Adipose tissue (tissue), 3 donors: ENCODE measurements at regions not wholly inside any gene's neighbourhood (a gene's known extent, or its start where the extent isn't known, plus 50 kb on each side); places are given as distances from the start of the nearest gene placed in this dataset.
A peak's percentile ranks its signal among the peaks of the same experiment; 100 is the strongest.

Experiments
- H3K27ac ChIP-seq: one replicate; pipeline ENCODE4 v1.5.1; 2013; ENCODE audit warnings: low read depth, low read length
- WGBS, 3 donors: extraction: QIAGEN DNeasy Blood & Tissue Kit; methylation state at CpG; one replicate each; pipeline ENCODE4 v1.1.7; 2013; 5-methylcytosine and 5-hydroxymethylcytosine counted together
- donor health status: healthy with polysubstance abuse.
- donor health status: Bipolar disorder and iron deficiency.
- donor health status: healthy.

DNA sequence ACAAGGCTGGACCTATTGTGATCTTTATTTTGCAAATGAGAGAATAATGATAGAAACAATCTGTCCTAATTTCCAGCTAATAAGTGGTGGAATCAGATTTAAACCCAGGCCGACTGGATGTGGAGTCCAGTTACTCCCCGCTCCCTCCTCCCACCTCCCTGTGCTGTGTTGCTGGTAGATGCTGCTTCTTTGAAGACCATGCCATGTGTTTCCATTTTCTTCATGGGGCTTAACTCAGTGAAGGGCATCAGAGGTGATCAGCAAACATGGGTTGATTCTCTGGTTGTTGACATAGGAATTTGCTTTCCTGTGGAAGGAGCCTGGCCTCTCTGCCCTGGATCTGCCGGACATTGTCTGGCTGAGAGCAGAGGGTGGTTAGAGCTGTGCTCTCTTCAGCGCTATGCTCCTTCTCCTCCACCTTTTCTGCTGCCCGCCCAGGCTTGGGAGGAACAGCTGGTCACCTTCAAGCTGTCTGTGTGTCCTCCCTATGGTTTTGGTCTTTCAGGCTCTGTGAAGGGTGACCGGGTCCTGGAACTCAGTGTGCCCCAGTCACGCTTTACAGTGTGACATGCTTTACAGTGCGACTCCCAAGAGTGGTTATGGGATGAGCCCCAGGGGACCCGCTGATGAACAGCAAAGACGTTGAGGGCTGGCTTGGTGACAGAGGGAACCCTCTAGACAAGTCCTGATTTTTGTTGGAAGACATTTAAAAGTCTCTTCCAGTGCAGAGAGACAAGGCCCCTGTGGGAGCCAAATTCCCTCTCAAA, 68.4 kb upstream of the RPS23 start:
- peak overlapping the region; percentile 4 for H3K27ac ChIP-seq
- 65 to 83% (median 76%) methylated on average over 10 of the region's 10 CpGs for WGBS, 3 donors

DNA sequence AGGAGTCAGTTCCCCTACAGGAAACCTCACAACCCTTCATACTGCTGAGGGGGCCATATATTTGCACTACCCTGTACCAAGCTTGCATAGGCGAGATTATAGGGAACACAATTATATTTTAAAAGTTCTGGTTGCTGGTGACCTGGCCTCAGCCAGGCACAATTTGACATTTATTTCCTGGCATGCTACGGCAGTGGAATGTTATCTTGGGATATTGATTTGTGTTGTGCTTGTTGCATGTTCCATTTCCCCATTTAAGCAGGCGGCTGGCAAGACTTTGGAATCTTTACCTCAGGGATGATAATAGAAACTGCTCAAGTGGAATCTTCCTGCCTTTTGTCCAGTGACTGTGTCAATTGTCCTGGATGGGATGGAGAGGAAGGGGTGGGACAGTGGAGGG, 67.0 kb upstream of the RPS23 start:
- WGBS, 3 donors: 31 to 85% (median 84%) methylated on average over 3 of the region's 3 CpGs
- H3K27ac ChIP-seq: no peak overlapping the region

DNA sequence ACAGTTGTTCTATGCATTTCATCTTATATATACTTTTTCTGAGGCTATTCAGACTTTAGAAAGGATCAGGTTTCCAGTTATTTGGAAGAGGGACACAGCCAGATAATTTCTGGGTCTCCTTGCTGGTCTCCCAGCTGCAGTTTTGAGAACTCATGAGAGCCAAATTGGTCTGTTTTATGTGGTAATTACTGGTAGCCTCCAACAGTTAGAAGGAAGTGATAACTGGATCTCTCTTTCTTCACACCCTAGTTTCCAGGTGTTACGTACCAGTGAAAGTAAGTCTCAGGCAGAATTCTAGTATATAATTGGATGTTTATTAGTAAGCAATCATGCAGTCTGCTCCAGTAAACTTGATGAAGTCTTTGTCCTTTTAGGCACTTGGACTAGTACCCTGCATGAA, 63.2 kb upstream of the RPS23 start:
- no peak overlapping the region for H3K27ac ChIP-seq
- 66 to 89% (median 84%) methylated on average over 1 of the region's 1 CpG for WGBS, 3 donors

DNA sequence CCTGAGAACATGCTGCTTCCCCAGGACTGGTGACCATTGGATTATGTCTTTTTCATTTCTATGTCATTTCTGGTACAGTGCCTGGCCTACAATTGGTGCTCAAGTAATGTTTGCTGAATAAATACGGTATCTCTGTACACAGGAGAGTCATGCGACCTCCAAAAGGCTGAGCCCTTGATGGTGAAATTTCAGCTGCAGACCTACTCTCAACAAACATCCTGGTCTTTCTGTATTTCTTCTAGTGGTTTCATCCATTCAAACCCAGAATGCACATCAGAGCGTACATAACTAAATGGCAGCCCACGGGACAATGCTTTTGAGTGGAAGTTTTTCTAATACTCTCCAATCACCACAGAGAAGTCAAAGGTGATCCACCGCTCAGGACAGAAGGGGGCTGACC, 62.6 kb upstream of the RPS23 start:
- WGBS, 3 donors: 84 to 96% (median 91%) methylated on average over 5 of the region's 5 CpGs
- no peak overlapping the region for H3K27ac ChIP-seq

DNA sequence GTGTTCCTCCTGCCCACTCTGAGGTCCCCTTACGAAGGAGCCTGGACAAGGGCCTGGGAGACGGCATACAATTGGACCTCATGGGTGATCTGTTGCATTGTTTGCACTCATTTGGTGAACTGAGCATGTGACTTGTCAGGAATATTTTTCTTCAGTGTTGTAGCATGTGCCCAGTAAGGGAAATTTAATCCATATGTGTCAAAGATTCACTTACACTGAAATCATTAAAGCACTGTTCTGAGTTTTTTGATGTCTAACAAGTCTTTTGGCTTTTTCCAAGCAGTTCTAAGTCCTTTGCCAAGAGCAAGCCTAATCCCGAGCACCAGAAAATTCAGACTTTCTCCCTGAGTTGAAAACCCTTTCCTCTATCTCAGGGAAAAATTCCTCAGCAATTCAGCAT, 61.6 kb upstream of the RPS23 start:
- WGBS, 3 donors: 73 to 87% (median 85%) methylated on average over 3 of the region's 3 CpGs

DNA sequence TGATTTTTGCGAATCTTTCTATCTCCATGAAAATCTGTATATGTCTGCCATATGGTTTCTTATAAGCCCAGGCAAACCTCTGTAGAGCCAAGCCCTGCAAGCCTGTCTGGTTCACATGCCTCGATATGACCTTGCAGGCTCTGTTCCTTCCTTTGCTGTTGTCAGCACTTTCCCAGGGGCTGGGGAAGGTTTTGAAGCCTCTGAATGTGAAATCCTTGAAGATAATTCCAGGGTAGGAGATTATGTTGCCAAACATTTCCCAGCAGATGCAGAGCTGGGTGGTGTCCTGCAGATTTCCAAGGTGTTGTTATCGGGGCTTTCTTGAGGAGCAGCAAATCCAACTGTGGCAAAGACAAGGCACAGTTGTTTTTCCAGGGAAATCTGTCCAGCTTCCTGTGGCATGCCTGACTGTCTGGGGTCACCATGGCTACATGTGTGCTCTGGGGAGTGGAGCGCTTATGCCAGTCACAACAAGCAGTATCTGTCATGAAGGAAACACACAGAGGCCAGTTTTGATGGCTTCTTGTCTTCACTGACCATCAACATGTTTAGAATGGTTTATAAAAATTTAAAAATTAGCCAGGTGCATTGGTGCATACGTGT, 60.7 kb upstream of the RPS23 start:
- H3K27ac ChIP-seq: no peak overlapping the region
- WGBS, 3 donors: 74 to 81% (median 77%) methylated on average over 5 of the region's 5 CpGs

More for the DNA sequence above, 61.6 kb upstream of the RPS23 start:
- H3K27ac ChIP-seq: no peak overlapping the region

DNA sequence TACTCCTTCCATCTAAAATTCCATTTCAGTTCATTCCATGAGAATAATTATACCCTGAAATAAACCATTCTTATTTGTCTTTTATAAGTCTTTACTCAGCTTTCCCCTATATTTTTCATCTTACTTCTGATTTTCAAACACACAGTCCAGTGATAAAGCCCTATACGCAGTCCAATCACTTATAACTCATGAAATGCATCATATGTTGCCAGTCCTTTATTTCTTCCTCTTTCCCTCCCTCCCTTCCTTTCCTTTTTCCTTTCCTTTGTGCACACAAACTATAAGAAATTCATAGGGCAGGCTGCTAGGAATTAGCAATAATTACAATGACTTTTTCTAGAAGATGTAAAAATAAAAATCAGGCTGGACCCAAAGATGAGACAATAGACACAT, 58.8 kb upstream of the RPS23 start:
- no peak overlapping the region for H3K27ac ChIP-seq

DNA sequence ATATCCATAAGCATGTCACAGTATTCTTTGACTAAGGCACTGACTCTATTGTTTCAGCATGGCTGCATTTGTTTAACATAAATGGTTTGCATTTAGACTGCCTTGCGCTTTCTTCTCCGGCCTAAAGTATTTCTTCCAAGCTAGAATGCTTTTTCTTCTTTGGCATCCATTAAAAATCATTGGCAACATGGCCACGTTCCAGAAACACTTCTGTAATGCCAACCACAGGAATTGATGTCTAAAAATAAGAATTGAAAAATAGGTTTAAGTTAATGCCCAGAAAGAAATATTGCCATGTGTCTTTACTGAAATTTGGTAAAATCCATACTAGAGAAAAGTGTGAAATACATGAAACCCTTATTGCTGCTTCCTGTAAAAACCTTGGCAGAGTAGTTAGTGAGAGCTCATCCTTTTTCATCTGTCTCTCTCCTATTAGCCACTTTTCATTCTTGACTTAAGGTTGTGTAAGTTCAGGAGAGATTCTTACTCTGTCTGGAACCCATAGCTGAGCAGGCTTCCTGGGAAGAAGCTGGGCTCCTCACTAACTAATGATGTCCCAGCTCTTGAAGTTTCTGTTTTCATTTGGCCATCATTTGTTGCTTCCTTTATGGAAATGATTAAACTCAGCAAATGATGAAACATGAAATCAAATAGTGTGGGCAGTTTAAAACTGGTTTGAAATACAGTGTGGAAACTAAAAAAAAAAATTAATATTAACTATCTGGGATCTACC, 58.2 kb upstream of the RPS23 start:
- H3K27ac ChIP-seq: no peak overlapping the region
- WGBS, 3 donors: 88 to 90% (median 90%) methylated on average over 3 of the region's 3 CpGs

More for the DNA sequence above, 58.8 kb upstream of the RPS23 start:
- 94 to 100% (median 95%) methylated on average over 1 of the region's 1 CpG for WGBS, 3 donors

DNA sequence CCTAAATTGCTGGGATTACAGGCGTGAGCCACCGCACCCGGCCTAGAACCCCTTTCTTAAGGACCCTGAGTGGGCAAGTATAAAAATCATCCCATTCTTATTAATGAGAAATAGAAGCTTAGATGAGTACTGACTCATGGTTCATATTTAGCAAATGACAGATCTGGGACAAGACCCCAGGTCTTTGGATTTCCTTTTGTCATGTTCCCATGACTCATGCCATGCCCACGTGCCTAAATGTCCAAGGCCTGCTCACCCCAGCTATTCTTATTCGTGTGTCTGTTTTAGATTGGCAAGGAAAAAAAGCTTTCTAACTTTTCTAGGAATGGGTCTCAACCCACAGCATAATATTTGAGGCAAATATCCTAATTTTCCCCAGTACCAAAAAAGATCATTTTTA, 57.7 kb upstream of the RPS23 start:
- no peak overlapping the region for H3K27ac ChIP-seq
- 85 to 91% (median 91%) methylated on average over 5 of the region's 5 CpGs for WGBS, 3 donors

DNA sequence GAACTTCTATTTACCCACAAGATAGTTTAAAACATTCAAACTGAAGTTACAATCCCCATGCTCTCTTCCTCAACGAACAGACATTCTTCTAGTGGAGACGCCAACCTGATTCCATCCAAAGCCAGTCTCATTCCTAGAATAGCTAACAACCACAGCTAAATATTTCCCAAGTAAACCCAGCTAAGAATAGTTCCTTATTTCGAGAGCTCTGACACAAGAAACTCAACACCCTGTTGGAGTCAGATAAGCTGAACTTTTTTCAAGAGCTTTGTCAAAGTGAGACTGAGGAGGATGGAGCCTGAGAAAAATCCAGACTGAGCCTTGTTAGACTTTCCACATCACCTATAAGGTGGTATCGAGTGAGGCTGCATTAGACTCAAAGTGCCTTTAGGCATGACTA, 56.7 kb upstream of the RPS23 start:
- H3K27ac ChIP-seq: no peak overlapping the region
- WGBS, 3 donors: 47 to 75% (median 58%) methylated on average over 4 of the region's 4 CpGs

DNA sequence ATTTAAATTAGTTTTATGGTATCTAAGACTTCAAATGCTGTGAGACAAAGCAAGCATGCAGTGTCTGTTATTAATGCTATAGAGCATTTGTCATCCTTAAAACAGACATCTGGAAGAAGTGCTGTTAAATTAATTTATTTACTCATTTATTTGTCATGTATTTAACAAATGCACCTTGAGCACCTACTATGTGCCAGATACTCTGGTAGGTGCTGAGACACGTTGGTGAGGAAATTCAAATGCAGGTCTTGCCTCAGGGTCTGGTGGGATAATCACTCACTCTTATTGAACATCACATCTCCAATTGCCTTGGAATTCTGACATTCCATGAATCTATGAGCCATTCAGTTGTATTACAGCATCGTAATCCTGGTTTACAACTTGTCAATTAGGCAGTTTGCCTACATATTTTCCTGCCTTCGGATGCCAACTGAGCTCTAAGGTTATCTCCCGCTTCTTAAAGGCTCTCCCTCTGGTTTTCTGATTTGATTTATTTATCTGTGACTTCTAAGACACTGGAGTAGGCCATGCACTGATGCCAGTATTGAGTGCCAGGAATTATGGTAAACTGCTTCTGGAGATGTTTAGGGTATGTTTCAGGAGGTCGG, 56.0 kb upstream of the RPS23 start:
- WGBS, 3 donors: 69 to 76% (median 76%) methylated on average over 5 of the region's 5 CpGs
- no peak overlapping the region for H3K27ac ChIP-seq

DNA sequence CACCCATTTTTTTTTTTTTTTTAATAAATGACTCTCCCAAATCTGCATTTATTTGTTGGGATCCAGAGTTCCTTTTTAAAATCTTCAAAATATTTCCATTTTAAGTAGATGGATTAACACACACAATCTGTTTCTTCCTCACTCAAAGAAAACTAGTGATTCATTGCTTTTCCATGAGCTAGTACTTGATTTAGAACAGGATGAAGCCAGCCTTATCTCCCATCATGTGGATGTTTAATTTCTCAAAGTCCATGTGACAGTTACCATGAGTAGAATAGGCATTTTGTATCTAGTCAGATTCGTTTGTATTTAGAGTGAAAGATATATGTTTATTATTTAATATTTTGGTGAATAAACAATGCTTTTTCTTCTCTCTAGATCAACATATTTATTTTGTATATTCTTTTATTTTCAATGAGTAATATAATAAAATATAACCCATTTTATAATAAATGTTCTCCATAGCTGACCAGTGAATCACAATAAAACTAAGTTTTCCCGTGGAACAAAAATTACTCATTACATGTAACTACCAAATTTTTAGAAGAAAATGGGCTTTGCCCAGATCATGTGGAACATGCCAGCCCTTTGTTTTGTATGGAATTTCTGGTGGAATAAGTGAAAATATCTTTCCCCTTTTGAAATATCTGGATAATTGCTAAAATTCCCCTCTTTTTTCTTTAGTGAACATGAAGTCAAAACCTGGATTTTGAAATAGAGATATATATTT, 54.9 kb upstream of the RPS23 start:
- no peak overlapping the region for H3K27ac ChIP-seq
- WGBS, 3 donors: 57 to 68% (median 58%) methylated on average over 2 of the region's 2 CpGs

DNA sequence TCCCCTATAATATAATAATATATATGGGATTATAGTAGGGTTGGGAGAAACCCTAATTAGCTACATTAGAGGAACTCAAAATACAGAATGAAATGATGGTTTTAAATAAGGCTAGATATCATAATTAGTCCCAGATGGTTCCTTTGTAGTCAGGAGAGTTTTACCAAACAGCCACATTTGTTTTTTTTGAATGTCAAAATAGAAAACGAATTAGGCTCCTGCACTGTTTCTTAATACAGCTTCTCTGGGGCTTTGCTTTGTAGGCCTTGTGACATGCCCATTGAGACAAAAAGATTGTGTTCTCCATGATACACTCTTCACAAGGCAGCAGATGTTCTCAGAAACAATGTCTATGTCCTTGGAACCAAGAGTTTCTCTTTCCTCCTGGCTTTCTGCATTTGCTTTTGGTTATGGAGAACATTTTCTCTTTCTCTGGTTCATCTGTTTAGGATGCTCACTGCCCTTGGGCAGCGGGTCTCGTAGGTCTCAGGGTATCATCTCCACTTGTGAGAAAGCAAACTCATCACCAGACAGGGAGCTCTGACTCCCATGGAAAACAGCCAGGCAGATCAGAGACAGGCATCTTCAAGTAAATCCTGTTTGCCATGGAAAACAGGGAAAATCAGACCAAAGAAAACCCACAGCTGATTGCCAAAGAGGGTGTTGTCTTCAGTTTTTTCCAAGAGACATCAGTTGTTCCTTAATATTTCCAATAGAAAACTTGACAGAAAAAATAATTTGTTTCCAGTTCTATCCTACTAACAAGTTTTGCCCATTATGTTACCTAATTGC, 54.1 kb upstream of the RPS23 start:
- H3K27ac ChIP-seq: no peak overlapping the region
- WGBS, 3 donors: 66 to 83% (median 67%) methylated on average over 3 of the region's 3 CpGs

DNA sequence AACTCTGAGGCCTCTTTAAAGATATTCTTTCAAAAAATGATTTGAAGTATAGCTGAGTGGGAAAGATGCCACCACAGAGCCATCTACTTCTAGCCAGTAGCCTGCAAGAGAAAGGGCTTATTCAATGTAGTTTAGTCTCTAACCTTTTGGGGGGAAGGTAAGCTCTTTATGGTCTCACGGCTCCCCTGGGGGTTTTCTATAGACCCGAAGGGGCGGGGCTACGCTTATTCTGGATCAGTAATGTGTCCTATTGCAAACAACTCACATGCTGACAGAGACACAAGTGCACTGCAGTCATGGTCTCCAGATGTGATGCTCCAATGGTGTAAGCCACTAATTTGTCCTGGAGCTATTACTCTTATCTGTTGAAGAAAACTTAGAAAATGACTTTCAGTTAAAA, 53.4 kb upstream of the RPS23 start:
- 89 to 96% (median 93%) methylated on average over 4 of the region's 4 CpGs for WGBS, 3 donors
- H3K27ac ChIP-seq: no peak overlapping the region

DNA sequence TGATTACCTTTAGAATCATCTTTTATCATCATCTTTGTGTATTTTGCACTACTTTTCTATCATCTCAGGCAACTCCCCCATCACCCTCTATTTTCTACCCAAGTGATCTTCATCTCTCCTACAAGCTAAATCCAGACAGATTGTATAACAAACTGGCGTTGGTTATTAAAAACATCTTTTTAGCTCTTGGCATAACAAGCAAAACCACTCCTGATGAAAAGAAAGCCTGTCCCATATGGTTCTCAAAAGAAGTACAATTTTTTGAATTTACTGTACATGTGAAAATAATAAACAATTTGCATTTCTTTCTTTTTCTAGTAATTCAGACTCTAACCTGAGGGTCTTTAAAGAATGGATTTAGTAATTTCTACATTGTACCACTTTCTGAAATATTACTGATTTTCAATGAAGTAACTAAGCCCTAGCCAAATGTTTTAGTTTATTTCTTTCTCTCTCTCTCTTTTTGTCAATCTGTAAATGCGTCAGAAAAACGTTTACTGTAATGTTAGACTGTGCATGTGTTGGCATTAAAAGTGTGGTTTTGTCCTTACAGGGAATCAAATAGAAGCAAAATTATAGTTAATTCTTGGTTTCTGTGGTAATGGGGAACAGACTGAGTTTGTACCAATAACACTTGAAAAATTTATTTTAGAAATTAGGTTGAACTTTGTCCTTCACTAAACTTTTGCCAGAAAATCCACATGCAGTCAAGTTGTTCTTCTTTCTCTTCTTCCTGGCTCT, 52.5 kb upstream of the RPS23 start:
- H3K27ac ChIP-seq: no peak overlapping the region
- 68 to 81% (median 75%) methylated on average over 3 of the region's 3 CpGs for WGBS, 3 donors

DNA sequence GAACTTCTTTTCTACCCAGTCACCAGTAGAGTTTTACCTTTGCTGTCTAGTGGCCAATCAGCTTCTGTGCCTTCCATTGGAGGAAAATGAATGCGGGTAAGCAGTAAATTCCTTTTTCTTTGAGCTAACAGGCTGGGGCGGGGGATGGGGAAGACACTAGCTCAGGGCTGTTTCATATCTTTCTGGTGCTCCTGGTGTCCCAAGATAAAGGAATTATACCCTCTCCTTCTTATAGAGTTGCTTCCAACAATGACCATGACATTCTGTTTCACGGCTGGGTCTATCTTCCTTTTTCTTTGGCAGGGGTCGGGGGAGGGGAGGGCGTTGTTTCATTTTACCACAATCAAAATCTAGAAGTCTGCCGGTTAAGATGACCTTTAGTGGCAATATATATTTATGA, 51.2 kb upstream of the RPS23 start:
- H3K27ac ChIP-seq: no peak overlapping the region
- WGBS, 3 donors: 91 to 98% (median 91%) methylated on average over 6 of the region's 6 CpGs
